HG03060 (cell line): ENCODE measurements at regions not wholly inside any gene's neighbourhood (a gene's known extent, or its start where the extent isn't known, plus 50 kb on each side); places are given as distances from the start of the nearest gene placed in this dataset.

Experiments used
- ATAC-seq: cut with Tn5 transposase; IDR thresholded peaks from one replicate; pipeline ENCODE4 v1.9.1; 2021; ENCODE audit warnings: low read depth, moderate number of reproducible peaks; ENCODE audit not compliant: unreplicated experiment

GRCh38 chr9:81833563-81834345 is 94.5 kb upstream of the SPATA31D4 start:
- ATAC-seq, result no peak

- no peak for ATAC-seq
These were observed 86.9 kb upstream of the SPATA31D4 start for GRCh38 chr9:81841333-81841732.

- no peak for ATAC-seq
These were observed 84.1 kb upstream of the SPATA31D4 start for GRCh38 chr9:81844131-81844567.

GRCh38 chr9:81847181-81847915 is 80.9 kb upstream of the SPATA31D4 start:
- ATAC-seq, result no peak

- ATAC-seq, result no peak
These were observed 79.8 kb upstream of the SPATA31D4 start for GRCh38 chr9:81848472-81848871.

GRCh38 chr9:81849631-81850259 is 78.5 kb upstream of the SPATA31D4 start:
- ATAC-seq, result no peak

- ATAC-seq, result no peak
These were observed 77.5 kb upstream of the SPATA31D4 start for GRCh38 chr9:81850724-81851123.

- no peak for ATAC-seq
These were observed 76.9 kb upstream of the SPATA31D4 start for GRCh38 chr9:81851340-81851739.

GRCh38 chr9:81852820-81853219 is 75.4 kb upstream of the SPATA31D4 start:
- no peak for ATAC-seq

GRCh38 chr9:81855538-81855937 is 72.7 kb upstream of the SPATA31D4 start:
- no peak for ATAC-seq

GRCh38 chr9:81858657-81859430 is 69.4 kb upstream of the SPATA31D4 start:
- ATAC-seq, result no peak

- no peak for ATAC-seq
These were observed 67.6 kb upstream of the SPATA31D4 start for GRCh38 chr9:81860581-81860980.

- no peak for ATAC-seq
These were observed 66.6 kb upstream of the SPATA31D4 start for GRCh38 chr9:81861644-81862043.

GRCh38 chr9:81868145-81868544 is 60.1 kb upstream of the SPATA31D4 start:
- no peak for ATAC-seq

GRCh38 chr9:81871695-81872094 is 56.5 kb upstream of the SPATA31D4 start:
- ATAC-seq, result no peak

- ATAC-seq, result no peak
These were observed 54.0 kb upstream of the SPATA31D4 start for GRCh38 chr9:81874250-81874649.

- ATAC-seq, result no peak
These were observed 53.3 kb upstream of the SPATA31D4 start for GRCh38 chr9:81874931-81875330.

GRCh38 chr9:81877047-81877446 is 51.2 kb upstream of the SPATA31D4 start:
- ATAC-seq, result no peak
